Activated naive CD4-positive, alpha-beta T cell treated with anti-CD3 and anti-CD28 coated beads, Interleukin-2, amount 10 ng/mL, durations not matched to agents 7 days and 5 days (primary cell): ENCODE measurements at regions not wholly inside any gene's neighbourhood (a gene's known extent, or its start where the extent isn't known, plus 50 kb on each side); places are given as distances from the start of the nearest gene placed in this dataset.
"Not testable (repeated sequence)": the region's sequence is repeated elsewhere in the genome, so short reads cannot be mapped to it uniquely, and the experiment has no call there.

ENCODE experiments used
- CTCF ChIA-PET: fragments of 350-600 bp; sonication (Branson Sonifier 250); formaldehyde crosslinking; loops from one replicate; lab custom pipeline; 2021; ENCODE audit warnings: antibody characterized with exemption; lab: Charles Lee
- DNase-seq: peaks from one replicate; pipeline ENCODE4 v3.0.0-alpha.2; 2020
- H3K27ac Mint-ChIP-seq: one replicate; pipeline ENCODE4 v1.8.0; 2021; ENCODE audit warnings: mild to moderate bottlenecking, moderate library complexity, mixed read lengths
- H3K27me3 Mint-ChIP-seq: one replicate; pipeline ENCODE4 v1.8.0; 2021; ENCODE audit warnings: mild to moderate bottlenecking, mixed read lengths
- H3K36me3 Mint-ChIP-seq: one replicate; pipeline ENCODE4 v1.8.0; 2021; ENCODE audit warnings: mixed read lengths
- H3K4me1 Mint-ChIP-seq: one replicate; pipeline ENCODE4 v1.8.0; 2021; ENCODE audit warnings: mixed read lengths
- H3K4me3 Mint-ChIP-seq: one replicate; pipeline ENCODE4 v1.8.0; 2021; ENCODE audit warnings: mild to moderate bottlenecking, moderate library complexity, mixed read lengths
- H3K9me3 Mint-ChIP-seq: one replicate; pipeline ENCODE4 v1.8.0; 2021; ENCODE audit warnings: mixed read lengths

DNA sequence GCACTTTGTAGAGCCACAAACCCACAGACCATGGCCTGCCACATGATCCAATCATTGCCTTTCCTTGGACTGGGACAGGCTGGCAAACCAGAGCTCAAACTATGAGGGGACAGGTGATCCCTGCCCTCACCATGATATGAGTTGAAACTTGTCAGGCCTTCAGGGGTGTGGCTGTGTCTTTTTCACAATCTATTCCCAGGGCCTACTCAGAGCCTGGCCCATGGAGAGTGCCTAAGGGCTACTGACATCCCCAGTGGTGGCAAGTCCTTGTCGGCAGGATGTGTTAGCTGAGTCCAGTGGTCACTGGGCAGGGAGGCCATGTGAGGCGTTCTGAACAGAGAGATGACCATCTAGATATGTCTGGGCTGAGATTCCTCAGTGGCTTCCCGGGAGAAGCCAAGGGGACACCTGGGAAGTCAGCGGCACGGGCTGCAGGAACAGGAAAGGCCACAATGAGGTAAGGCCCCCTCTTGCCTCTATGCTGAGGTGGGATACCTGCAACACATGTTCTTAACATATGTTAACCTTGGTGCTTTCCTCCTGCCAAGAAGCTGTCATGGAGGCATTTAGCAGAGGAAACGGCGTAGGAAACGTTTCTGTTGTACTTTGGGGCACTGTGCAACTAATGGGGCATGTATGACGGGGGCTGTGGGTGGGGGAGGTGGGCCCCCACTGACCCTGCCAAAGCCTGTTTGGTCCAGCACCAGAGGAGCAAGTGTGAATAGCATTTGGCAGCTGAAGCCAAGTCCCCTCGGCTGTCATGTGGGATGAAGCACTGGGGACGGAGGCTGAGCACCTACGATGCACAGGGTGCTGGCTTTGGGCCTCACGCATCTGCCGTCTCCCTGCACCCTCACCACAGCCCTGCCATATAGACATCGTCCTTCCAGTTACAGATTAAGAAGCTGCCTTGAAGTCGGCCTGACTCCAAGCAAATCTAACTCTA, 384.0 kb downstream of the RPS24 start:
- Mint-ChIP-seq H3K36me3 (no peaks in the 10 kb centered on the region), H3K9me3 (no peaks in the 10 kb centered on the region), H3K4me3 (no peak overlapping the region), H3K4me1 (no peaks in the 10 kb centered on the region), H3K27me3 (peaks cover 13% of the 10 kb centered on the region), H3K27ac (no peak overlapping the region)
- CTCF ChIA-PET, result no interaction called here
- no peak for DNase-seq

DNA sequence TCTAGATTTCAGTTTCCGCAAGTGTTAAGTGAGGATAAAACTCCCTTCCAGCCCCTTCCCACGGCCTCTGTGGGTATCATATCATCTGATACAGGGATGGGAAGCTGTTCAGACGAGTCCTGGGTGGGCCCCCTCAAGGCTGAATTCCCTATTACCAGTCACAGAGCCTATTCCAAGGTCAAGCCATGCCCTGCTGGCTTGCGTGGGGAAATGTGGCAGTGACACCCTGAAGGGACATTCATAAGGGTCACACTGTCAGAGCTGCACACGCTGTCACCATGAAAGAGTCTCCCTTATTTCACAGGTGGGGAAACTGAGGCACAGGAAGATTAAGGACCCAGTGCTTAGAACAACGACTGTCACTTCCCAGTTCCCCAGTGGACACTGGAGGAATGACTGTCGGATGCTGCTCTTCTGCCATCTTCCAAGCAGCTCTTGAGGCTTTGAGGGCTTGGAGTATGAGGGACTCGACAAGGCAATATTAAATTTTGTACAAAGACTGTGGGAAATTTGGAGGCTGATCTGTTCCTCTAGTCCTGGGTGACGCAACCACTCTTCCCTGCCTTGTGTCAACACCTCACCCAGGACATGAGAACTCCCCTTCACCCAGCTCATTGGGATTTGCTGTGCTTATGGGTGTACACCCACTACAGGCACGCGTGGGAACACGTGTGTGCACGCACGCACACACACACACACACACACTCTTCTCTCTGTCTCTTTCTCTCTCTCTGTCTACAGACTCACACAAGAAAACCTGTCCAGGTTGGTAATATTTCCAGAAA, 386.0 kb downstream of the RPS24 start:
- Mint-ChIP-seq H3K4me1 (no peaks in the 10 kb centered on the region), H3K27me3 (peaks cover 8% of the 10 kb centered on the region), H3K4me3 (no peak overlapping the region), H3K36me3 (no peaks in the 10 kb centered on the region), H3K27ac (no peak overlapping the region), H3K9me3 (no peaks in the 10 kb centered on the region)
- CTCF ChIA-PET, result no interaction called here
- no peak for DNase-seq

DNA sequence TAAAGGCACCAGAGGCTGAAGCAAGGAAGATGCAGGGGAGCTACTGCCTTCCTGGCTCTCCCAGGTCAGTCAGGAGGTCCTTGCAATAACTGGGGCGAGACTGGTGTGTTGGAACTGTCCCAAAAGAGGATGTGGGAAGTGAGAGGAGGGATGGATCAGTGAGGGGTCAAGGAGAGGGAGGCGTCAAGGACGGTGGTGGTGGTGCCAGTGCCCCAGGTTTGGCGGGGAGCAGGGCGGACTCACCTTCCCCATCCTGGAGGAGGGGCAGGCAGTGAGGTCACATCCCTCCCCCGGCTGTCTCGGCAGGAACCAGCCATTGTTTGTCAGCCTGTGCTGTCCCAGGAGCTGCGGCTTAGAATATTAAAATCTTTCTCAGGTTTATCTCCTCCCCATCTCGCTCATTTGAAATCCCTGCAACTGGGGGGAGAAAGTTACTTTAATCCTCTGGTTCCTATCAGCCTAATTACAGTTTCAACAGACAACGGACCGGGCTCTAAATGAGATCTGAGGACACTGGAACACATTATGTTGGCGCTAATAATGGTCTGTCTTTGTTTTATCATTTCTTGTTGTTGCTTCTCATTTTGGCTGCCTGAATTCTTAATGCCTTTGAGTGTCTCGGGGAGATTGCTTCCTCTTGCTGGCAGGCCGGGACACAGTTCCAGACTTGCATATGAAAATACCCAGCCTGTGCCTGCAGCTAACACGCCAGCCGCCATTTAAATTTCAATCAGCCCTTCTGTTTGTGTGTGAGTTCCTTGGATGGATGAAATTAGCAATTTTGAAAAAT, 387.5 kb downstream of the RPS24 start:
- no peaks in the 10 kb centered on the region for H3K4me1 Mint-ChIP-seq
- H3K9me3 Mint-ChIP-seq, result no peaks in the 10 kb centered on the region
- CTCF ChIA-PET, result no interaction called here
- no peak overlapping the region for H3K27ac Mint-ChIP-seq
- DNase-seq, result no peak
- H3K4me3 Mint-ChIP-seq, result no peak overlapping the region
- H3K36me3 Mint-ChIP-seq, result no peaks in the 10 kb centered on the region
- H3K27me3 Mint-ChIP-seq, result peaks cover 4% of the 10 kb centered on the region

DNA sequence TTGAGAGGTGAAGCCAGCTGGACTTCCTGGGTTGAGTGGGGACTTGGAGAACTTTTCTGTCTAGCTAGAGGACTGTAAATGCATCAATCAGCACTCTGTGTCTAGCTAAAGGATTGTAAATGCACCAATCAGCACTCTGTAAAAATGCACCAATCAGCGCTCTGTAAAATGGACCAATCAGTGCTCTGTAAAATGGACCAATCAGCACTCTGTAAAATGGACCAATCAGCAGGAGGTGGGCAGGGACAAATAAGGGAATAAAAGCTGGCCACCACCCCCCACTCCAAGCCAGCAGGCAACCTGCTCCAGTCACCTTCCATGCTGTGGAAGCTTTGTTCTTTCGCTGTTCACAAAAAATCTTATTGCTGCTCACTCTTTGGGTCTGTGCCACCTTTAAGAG, 390.4 kb downstream of the RPS24 start:
- H3K36me3 Mint-ChIP-seq, DNase-seq, CTCF ChIA-PET, H3K4me1 Mint-ChIP-seq, H3K4me3 Mint-ChIP-seq, H3K9me3 Mint-ChIP-seq, H3K27ac Mint-ChIP-seq: not testable (repeated sequence)
- H3K27me3 Mint-ChIP-seq, result peaks cover 12% of the 10 kb centered on the region

DNA sequence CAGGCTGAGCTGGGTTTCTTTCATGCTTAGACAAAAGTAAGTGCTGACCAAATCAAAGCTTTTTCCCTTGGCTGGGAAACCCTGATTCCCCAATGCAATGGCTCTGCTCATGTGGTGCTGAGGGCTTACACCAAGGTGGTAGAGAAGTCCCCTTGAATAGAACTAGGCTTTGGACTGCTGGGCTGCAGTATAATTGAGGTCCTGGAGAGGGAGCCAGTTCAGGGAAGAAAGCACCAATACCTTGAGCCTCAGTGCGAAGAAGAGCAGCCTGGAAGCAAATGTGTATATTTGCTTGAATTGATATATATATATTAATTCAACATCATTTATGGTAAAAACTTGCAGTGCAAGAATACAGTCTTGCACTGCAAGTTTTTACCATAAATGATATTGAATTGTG, 391.1 kb downstream of the RPS24 start:
- no peaks in the 10 kb centered on the region for H3K36me3 Mint-ChIP-seq
- H3K27ac Mint-ChIP-seq, result no peak overlapping the region
- peaks cover 2% of the 10 kb centered on the region for H3K9me3 Mint-ChIP-seq
- no peak for DNase-seq
- CTCF ChIA-PET, result no interaction called here
- H3K4me3 Mint-ChIP-seq, result no peak overlapping the region
- no peaks in the 10 kb centered on the region for H3K4me1 Mint-ChIP-seq
- H3K27me3 Mint-ChIP-seq, result peaks cover 14% of the 10 kb centered on the region

DNA sequence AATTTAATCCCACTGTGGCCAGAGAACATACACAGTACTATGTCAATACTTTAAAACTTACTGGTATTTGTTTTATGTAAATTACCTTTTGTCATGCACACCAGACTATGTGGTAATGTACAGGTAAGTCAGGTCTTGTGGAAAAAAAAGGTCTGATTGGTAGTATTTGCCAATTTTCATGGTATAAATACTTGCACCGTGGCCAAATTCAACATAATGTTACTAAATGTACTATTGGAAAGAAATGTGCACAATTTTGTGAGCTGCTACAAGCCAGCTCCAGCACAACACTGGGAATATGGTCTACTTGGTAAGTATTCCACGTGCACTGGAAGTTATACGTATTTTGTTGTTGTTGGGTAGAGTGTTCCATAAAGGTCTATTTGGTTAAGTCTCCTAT, 392.5 kb downstream of the RPS24 start:
- peaks cover 2% of the 10 kb centered on the region for H3K9me3 Mint-ChIP-seq
- no peaks in the 10 kb centered on the region for H3K36me3 Mint-ChIP-seq
- H3K4me3 Mint-ChIP-seq, result no peak overlapping the region
- no peaks in the 10 kb centered on the region for H3K4me1 Mint-ChIP-seq
- CTCF ChIA-PET, result no interaction called here
- H3K27ac Mint-ChIP-seq, result no peak overlapping the region
- DNase-seq, result no peak
- peaks cover 10% of the 10 kb centered on the region for H3K27me3 Mint-ChIP-seq

DNA sequence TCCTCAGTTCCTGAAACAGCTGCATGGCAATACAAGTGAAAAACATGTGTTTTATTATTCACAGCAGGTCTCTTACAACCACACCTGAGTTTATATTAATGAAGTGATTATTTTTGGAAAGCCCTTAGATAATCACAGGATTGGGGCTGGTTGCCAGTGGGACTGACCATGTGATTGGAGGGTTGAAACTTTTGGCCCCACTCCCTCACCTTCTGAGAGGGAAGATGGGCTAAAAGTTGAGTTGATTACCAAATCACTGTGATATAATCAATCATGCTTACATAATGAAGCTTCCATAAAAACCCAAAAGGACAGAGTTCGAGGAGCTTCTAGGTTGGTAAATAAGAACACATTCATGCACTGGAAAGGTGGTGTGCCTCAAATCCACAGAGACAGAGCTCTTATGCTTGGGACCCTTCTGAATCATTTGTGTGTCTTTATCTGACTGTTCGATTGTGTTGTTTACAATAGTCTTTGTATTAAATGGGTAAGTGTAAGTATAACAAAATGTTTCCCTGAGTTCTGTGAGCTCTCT, 393.9 kb downstream of the RPS24 start:
- peaks cover 2% of the 10 kb centered on the region for H3K9me3 Mint-ChIP-seq
- H3K4me3 Mint-ChIP-seq, result no peak overlapping the region
- CTCF ChIA-PET, result no interaction called here
- no peaks in the 10 kb centered on the region for H3K36me3 Mint-ChIP-seq
- peaks cover 10% of the 10 kb centered on the region for H3K27me3 Mint-ChIP-seq
- no peak overlapping the region for H3K27ac Mint-ChIP-seq
- H3K4me1 Mint-ChIP-seq, result no peaks in the 10 kb centered on the region
- DNase-seq, result no peak

DNA sequence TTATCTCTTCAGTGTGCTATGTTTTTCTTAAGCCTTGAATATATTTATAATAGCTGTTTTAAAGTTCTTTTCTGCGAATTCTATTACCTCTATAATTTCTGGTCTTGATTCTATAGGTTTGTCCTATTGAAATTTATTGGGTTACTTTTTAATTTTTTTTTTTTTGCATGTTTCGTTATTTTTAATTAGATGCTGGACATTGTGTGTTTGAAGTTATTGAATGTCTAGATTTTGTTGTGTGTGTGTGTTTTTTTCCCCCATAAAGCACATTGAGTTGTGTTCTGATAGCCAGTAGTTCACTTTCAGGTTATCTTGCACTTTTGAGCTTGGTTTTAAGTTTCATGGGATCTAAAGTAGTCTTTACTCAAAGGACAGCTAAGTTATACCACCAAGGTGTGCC, 394.9 kb downstream of the RPS24 start:
- CTCF ChIA-PET, result interaction anchor here (1.0 kb wide), 1 partner anchor 13 kb away, joined by 3 read pairs; no protein-coding TSS in a partner anchor
- H3K36me3 Mint-ChIP-seq, result no peaks in the 10 kb centered on the region
- no peak overlapping the region for H3K27ac Mint-ChIP-seq
- no peak overlapping the region for H3K4me3 Mint-ChIP-seq
- DNase-seq, result no peak
- no peaks in the 10 kb centered on the region for H3K4me1 Mint-ChIP-seq
- peaks cover 10% of the 10 kb centered on the region for H3K27me3 Mint-ChIP-seq
- H3K9me3 Mint-ChIP-seq, result peaks cover 2% of the 10 kb centered on the region

DNA sequence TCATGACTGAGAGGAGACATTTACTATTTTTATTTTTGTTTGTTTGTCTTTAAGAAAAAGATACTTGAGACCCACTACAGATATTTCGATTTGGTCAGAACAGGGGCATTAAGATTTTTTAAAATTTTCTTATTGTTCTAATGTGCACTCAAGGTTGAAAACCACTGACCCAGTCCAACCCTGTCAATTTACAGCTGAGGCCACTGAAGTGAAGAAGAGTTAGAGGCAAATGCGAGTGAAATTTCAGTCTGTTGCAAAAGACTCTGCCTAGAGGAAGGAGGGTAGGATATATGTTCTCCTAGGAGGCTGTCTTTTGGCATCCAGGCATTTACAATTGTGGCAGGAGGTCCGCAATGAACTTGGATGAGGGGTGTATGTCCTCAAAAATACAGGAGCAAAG, 396.3 kb downstream of the RPS24 start:
- CTCF ChIA-PET, result no interaction called here
- Mint-ChIP-seq H3K9me3 (peaks cover 2% of the 10 kb centered on the region), H3K4me3 (no peak overlapping the region), H3K4me1 (no peaks in the 10 kb centered on the region), H3K27me3 (peaks cover 10% of the 10 kb centered on the region), H3K27ac (no peak overlapping the region), H3K36me3 (no peaks in the 10 kb centered on the region)
- DNase-seq, result no peak

DNA sequence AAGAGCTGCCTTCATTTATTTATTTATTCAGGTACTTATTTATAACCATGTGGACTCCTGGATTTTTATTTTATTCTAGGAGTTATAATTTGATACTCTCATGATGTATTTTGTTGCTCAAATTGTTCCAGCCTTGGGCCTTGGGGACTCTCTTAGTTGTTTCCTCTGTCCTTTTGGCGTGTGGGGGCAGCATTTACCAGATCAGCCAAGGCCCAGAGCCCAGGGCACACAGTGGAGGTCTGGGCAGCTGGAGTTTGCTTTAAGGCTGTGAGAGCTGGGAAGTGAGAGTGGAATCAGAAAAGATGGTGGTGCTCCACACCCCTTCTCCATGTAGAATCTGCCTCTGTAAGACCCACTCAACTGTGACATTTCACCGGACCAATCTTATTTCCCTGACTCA, 398.9 kb downstream of the RPS24 start:
- no peak for DNase-seq
- H3K36me3 Mint-ChIP-seq, result no peaks in the 10 kb centered on the region
- H3K27me3 Mint-ChIP-seq, result peaks cover 9% of the 10 kb centered on the region

DNA sequence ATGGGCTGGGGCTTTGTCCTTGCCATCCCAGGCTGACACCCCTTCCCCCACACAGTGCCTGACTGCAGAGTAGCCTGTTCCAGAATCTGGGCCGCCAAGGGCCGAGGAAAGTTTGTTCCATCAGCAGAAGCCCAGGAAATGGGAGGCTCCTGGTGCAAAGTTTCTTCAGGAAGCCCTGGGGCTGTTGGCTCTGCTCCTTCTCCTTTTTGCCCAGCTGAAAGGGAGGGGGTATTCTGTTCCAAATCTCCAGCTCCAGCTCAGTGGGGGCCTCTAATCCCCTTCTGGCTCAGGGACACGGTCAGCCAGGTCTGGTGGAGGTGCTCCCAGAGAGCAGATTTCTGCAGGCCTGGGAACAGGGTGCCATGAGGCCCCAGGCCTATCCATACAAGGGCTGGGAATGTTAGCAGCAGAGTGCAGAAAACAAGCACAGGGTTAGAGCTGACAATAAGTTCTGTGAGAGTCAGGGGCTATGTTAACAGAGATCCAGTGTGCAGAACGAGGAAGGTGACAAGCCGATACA, 399.5 kb downstream of the RPS24 start:
- H3K27me3 Mint-ChIP-seq, result peaks cover 12% of the 10 kb centered on the region
- H3K9me3 Mint-ChIP-seq, result peaks cover 2% of the 10 kb centered on the region
- H3K4me1 Mint-ChIP-seq, result no peaks in the 10 kb centered on the region
- no peak for DNase-seq
- CTCF ChIA-PET, result no interaction called here
- H3K36me3 Mint-ChIP-seq, result no peaks in the 10 kb centered on the region
- H3K27ac Mint-ChIP-seq, result no peak overlapping the region
- no peak overlapping the region for H3K4me3 Mint-ChIP-seq

More for the DNA sequence above, 398.9 kb downstream of the RPS24 start:
- Mint-ChIP-seq H3K4me3 (no peak overlapping the region), H3K4me1 (no peaks in the 10 kb centered on the region), H3K27ac (no peak overlapping the region), H3K9me3 (peaks cover 2% of the 10 kb centered on the region)
- CTCF ChIA-PET, result no interaction called here

DNA sequence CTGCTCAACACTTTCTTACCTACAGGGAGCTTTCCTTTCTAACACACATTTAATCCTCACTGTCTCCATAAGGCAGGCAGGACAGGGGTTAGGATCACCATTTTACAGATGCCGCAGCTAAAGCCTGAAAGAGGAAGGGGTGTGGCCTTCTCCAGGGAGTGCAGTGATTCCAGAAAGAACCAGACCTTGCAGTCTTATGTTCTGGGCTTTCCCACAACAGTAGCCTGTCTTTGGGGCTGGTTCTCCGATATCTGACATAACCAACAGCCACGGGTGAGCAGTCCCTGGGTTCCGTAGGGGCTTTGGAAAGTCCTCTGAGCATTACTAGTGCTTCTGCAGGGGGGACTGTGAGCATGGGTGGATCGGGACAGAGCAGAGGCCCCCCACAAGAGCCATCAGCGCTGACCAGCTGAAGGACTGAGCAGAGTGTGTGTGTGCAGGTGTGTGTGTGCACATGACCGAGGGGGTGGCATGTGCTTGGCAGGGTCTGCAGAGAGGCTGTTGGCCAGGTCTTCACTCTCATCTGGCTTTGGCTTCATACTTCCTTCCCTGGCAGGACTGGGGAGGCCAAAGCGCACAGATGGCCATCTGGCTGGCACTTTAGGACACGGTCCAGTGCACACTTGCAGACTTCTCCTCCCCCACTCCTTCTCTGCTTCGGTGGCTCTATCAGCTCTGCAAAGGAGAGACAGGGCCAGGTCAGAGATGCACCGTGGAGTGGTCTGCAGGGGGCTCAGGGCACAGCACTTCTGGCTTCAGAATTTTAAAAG, 400.3 kb downstream of the RPS24 start:
- H3K27me3 Mint-ChIP-seq, result peaks cover 11% of the 10 kb centered on the region
- H3K27ac Mint-ChIP-seq, result no peak overlapping the region
- no peaks in the 10 kb centered on the region for H3K4me1 Mint-ChIP-seq
- no peaks in the 10 kb centered on the region for H3K36me3 Mint-ChIP-seq
- peaks cover 2% of the 10 kb centered on the region for H3K9me3 Mint-ChIP-seq
- DNase-seq, result no peak
- CTCF ChIA-PET, result no interaction called here
- no peak overlapping the region for H3K4me3 Mint-ChIP-seq

DNA sequence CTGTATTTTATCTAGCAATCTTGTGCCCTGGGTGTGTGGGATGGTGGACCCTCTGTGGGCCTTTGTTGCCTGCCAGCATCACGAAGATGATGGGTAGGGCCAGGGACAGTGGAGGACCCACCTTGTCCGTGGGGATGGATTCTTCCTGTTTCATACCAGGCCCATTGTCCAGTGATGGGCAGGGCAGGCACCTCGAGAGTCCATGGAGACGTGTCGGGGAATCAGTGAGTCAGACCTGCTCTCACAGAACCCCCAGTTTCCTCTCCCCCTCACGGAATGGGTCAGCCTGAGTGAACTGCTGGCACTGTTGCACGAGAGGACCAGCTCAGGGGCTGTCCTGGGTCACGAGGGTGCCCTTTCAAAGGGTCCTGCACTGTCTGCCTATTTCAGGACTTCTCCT, 401.2 kb downstream of the RPS24 start:
- no peak for DNase-seq
- CTCF ChIA-PET, result no interaction called here
- Mint-ChIP-seq H3K9me3 (no peaks in the 10 kb centered on the region), H3K4me1 (no peaks in the 10 kb centered on the region), H3K27me3 (peaks cover 8% of the 10 kb centered on the region), H3K36me3 (no peaks in the 10 kb centered on the region), H3K27ac (no peak overlapping the region), H3K4me3 (no peak overlapping the region)
